ENCODE measurements at regions not wholly inside any gene's neighbourhood (a gene's known extent, or its start where the extent isn't known, plus 50 kb on each side); places are given as distances from the start of the nearest gene placed in this dataset.

GRCh38 chr11:134677891-134678551 lies 266.0 kb upstream of the B3GAT1 start:
- DNase-seq, result no peak

DNA sequence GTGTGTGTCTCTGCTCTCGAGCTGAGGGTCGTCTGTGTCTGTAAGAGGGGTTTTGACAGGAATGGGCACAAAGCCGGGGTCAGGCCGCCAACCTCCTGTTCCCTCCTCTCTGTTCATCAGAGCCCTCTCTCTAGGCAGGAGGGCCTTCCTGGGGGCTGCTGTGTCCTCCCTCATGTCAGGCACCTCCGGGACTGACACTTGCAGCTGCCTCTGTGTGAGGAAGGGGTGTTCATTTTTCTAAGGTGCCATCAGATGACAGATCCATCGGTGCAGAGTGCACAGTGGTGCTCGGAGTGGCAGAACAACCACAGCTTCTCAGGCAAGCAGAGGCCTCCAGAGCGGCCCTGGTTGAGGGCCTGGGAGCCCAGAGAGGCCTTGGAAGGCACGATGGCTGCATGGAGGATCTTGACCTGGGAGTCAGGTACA lies 265.4 kb upstream of the B3GAT1 start:
- no peak for DNase-seq

DNA sequence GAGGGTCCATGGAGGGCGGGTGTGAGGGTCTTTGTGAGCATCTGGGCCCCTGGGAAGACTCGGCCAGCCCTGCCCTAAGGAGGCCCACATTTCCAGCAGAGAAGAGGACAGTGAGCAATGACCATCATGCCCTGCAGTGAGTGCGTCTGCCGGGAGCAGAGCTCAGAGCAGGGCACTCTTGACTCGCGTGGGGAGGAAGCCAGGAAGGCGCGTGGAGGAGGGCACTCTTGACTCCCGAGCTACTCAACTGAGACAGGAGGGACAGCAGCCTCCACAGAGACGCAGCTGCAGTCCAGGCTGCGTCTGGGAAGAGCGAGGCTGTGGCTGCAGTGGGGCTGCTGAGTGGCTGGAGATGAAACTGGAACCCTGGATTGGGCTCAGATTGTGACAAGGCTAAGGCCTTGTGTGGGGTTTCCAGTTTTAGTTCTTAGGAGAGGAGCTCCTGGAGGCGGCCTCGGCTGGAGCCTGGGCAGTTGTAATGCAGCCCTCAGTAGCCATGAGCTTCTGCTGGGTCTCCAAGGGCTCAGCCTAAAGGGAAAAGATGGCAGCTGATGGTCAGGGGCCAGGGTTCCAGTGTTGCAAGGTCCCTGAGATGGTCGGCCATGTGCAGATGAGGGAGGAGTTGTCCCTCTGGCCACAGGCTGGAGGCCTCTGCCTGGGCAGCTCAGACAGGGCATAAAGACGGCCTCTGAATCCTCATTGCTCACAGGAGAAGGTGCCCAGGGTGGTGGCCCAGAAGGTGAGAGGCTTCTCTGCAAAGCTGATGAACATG lies 264.7 kb upstream of the B3GAT1 start:
- no peak for DNase-seq

DNA sequence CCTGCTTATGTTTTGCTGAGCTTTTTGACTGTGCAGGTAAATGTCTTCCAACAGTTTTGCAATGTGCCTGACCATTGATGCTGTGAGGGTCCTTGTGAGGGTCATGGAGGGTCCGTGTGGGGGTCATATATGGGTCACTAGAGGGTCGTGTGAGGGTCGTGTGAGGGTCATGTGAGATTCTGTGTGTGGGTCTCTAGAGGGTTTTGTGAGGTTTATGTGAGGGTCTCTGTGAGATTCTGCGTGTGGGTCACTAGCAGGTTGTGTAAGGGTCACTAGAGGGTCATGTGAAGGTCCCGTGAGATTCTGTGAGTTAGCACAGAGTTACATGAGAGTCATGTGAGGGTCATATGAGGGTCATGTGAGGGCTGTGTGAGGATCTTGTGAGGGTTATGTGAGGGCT lies 263.9 kb upstream of the B3GAT1 start:
- DNase-seq, result no peak

DNA sequence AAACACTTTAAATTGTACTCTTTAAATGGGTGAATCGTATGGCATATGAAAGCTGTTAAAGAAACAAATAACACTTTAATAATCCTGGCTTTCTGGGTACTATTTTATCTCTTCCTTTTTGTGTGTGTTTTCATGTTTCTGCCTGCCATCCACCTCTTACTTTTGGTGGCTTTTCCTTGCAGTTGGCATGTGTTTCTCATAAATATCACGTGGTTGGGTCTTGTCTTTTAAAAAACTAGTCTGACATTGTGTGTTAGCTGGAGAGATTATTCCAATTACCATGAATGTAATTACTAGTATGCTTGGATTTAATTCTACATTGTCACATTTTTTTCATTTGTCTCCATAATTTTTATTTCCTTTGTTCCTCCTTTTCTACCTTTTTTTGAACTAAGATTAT lies 262.9 kb upstream of the B3GAT1 start:
- DNase-seq, result no peak

GRCh38 chr11:134670961-134671370 lies 258.9 kb upstream of the B3GAT1 start:
- no peak for DNase-seq

DNA sequence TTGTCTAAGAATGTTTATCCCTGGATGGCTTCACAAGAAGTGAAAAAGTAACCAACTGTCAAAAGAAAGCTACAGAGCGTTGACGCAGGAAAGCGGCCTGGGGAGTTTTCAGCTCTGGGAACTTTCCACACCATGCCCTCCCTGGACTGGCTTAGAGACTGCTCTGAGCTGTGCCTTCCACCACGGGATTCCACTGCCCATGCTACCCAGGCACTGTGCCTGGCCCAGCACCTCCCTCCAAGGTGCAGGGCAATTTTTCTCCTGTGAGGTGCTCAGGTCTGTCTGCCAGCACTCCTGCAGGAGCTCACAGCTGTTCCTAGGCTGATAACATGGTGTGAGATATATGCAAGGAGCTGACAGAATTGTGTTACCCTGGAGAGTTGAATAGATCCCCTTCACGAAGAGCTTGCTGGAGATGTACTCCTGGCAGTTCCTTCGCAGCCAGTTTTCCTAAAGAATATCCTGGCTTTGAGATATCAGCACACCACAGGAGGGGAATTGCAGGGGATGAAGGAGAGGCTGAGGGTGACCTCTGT lies 258.3 kb upstream of the B3GAT1 start:
- no peak for DNase-seq

DNA sequence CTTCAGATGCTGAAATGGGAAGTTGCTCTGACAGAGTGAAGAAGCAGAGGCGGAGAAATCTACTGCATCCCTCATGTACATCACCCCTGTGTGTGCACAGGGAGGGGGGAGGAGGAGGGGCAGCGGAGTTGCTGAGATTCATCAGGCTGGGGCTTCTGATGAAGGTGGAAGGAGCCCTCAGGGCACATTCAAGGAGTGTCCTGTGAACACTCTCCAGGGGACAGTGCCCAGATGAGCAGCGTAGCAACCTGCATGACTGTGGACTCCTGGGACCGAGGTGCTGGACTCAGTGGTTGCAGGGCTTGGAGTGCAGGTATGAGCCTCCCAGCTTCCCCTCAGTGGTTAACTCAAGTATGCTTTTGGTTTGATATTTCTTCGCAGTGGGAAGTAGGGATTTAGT lies 257.8 kb upstream of the B3GAT1 start:
- no peak for DNase-seq

- DNase-seq, result no peak
These were observed 256.8 kb upstream of the B3GAT1 start for GRCh38 chr11:134668796-134669195.

DNA sequence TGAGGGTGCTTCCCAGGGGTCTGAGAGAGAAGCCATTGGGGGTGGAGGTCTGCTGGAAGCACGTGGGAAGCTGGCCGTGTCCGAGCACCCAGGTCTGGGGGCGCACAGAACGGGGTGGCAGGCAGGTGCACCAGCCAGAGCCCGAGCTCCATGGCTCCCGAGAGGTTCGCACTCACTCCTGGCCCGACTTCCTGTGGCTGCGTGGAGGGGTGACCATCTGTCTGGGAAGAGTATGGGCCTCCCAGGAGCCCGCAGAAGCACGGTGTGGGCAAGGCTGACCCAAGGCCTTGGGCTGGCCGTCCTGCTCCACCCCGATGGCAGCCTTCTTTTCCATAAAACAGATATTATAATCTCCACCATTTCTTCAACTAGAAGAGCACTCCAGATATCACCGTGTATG lies 256.0 kb upstream of the B3GAT1 start:
- DNase-seq, result no peak

- no peak for DNase-seq
These were observed 255.5 kb upstream of the B3GAT1 start for GRCh38 chr11:134667505-134667904.

- DNase-seq, result no peak
These were observed 255.1 kb upstream of the B3GAT1 start for GRCh38 chr11:134667175-134667500.

DNA sequence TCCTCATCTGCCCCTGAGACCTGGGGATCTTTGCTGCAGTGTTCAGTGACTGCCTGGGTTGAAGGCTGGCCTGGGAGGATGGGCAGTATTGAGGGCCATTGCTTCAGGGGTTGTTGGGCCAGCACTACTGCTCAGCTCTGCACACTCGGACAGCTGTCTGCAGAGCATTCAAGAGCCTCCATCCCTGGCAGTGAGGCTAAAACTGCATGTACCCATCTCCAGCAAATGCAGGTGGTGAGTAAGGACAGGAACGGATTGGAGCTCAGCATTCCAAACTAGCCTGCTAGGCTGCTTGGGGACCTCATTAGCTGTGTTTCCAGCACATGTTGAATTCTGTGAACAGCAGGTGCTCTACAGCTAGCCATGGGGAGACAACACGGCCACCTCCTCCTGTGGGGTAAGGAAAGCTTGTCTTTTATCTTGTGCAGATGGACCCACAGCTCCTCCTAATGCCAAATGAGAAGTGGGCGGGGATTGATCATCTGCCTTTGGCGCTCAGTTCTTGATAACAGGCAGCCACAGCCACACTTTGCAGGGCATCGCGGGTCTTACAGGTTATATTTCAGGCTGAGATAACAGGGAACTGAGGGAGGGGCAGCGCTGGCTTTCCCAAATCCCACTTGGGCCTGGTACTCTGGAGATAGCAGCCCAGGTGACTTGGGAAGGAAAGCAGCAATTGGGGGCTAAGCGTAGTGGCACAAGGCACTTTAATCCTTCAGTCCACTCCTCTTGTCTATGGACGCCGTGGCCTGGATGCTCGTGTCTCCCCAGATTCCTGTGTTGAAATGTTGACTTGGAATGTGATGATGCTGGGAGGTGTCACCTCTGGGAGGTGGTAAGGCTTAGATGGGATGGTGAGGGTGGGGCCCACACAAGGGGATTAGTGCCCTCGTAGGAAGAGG lies 254.5 kb upstream of the B3GAT1 start:
- no peak for DNase-seq

GRCh38 chr11:134665571-134666270 lies 253.7 kb upstream of the B3GAT1 start:
- DNase-seq, result no peak

DNA sequence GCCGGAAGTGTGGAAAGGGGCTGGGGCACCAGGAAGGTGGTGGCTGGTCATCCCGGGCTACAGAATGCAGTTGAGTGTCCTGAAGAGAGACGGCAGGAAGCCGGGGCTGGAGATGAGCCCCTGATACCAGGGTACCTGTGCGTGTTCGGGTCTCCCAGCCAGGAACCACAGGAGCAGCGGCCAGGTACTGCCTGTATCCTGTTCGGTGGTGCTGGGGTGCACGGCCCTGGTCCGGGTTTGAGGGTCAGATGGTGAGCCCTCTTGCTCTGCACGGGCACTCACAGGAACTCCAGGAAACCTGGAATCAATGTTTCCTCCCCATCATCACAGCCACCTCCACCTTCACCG lies 253.1 kb upstream of the B3GAT1 start:
- no peak for DNase-seq

DNA sequence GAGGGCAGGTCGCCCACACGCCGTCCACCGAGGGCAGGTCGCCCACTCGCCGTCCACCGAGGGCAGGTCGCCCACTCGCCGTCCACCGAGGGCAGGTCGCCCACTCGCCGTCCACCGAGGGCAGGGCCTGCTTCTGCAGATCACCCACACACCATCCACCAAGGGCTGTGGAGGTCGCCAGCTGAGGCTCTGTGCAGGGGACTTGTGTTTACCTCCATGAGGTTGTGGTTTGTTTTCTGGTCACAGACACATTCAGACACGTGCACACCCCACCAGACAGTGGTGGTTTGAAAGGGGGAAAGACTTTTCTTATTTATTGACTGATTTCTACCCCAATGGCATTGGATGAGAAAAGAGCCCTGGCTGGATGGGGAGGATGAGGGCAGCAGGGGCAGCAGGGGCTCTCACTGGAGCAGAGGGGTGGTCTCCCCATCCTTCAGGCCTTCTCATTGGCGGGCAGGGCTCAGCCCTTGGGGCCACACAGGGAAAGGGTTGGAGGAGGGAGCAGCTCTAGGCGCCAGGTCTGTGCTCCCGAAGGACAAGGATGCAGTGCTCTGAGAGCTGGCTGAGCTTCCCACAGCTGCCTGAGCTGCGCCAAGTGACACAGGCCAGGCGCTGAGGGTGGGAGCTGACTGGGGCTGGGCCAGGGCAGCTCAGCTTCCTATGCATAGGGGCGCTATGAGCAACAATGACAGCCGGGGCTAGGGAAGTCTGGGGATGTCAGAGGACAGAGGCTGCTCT lies 252.6 kb upstream of the B3GAT1 start:
- no peak for DNase-seq

GRCh38 chr11:134663506-134664313 lies 251.7 kb upstream of the B3GAT1 start:
- DNase-seq, result no peak

DNA sequence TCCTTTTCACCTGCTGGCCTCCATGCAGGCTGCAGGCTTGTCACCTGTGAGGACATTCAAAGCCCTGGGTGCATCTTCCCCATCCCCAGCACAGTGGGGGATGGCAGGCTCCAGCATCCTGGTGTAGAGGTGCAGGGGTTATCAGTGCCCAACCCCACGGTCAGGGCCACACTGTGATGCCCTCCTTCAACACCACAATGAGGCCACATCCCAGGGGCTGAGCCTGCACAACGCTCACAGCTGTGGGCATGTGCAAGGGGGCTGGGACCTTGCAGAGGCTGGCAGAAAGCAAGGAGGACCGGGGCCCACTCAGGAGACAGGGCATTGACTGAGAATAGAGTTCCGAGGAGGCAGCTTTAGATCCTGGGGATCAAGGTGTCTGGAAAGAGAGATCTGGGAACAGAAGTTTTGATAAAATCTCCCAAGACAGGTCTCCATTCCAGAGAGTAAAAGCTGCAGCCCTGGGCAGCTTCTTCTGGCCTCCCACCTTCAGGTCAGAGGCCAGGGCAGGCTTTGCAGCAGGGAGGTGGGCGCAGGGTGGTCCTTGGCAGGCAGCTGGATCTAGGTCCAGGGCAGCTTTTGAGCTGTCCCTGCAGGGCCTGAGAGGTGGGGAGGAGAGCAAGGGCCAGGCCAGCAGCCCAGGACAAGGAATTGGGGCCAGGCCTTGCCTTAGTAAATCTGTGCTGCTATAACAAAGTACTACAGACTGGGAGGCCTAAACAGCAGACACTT lies 250.8 kb upstream of the B3GAT1 start:
- no peak for DNase-seq

DNA sequence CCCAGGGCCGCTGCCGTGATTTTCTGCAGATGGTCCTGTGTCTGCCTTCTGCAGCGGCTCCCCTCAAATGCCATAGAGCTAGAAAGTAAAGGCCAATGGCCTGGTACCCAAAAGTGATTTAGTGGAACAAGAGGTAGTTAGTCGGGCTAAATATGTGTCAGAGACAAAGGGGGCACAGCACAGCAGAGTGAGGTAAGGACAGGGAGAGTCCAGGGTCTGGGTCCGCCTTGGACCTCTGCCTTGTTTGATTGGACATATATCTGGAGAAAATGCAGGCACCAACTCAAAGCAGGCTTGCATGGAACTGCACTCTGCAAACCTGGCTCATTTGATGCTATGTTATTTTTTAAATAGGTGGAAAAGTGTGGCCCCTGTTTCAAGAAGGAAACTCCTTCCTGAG lies 249.6 kb upstream of the B3GAT1 start:
- no peak for DNase-seq

GRCh38 chr11:134660416-134660815 lies 248.4 kb upstream of the B3GAT1 start:
- no peak for DNase-seq

GRCh38 chr11:134659882-134660281 lies 247.8 kb upstream of the B3GAT1 start:
- DNase-seq, result no peak
